HCT116 (cell line): ENCODE measurements at regions not wholly inside any gene's neighbourhood (a gene's known extent, or its start where the extent isn't known, plus 50 kb on each side); places are given as distances from the start of the nearest gene placed in this dataset.

Experiments used
- CEBPB ChIP-seq: IDR thresholded peaks from 2 replicates; pipeline ENCODE4 v1.6.1; 2012; ENCODE audit warnings: low read depth
- EGR1 ChIP-seq: IDR thresholded peaks from 2 replicates; pipeline ENCODE4 v1.6.1; 2012; ENCODE audit warnings: low read depth
- EZH2 ChIP-seq: fragments of 200-600 bp; sonication (generic); IDR thresholded peaks from 2 replicates; pipeline ENCODE4 v1.6.1; 2017; ENCODE audit warnings: antibody characterized with exemption, mixed run types
- EZH2phosphoT487 ChIP-seq: fragments of 200-600 bp; IDR thresholded peaks from 2 replicates; pipeline ENCODE4 v1.6.1; 2018; ENCODE audit warnings: antibody characterized with exemption, borderline replicate concordance
- FOSL1 ChIP-seq: IDR thresholded peaks from 2 replicates; pipeline ENCODE4 v1.6.1; 2012; ENCODE audit warnings: low read depth
- POLR2A ChIP-seq: IDR thresholded peaks from 2 replicates; pipeline ENCODE4 v1.7.0; 2011; ENCODE audit warnings: borderline replicate concordance; ENCODE audit not compliant: insufficient read depth, insufficient read length; ENCODE audit errors: extremely low read depth
- POLR2AphosphoS5 ChIP-seq: IDR thresholded peaks from 2 replicates; pipeline ENCODE4 v1.6.1; 2011; ENCODE audit warnings: mild to moderate bottlenecking, low read depth, low read length, moderate library complexity
- RAD21 ChIP-seq: IDR thresholded peaks from 2 replicates; pipeline ENCODE4 v1.6.1; 2012; ENCODE audit warnings: low read depth, mild to moderate bottlenecking
- REST ChIP-seq: IDR thresholded peaks from 2 replicates; pipeline ENCODE4 v1.6.1; 2012; ENCODE audit warnings: low read depth
- SIN3A ChIP-seq: IDR thresholded peaks from 2 replicates; pipeline ENCODE4 v1.6.1; 2012; ENCODE audit warnings: low read depth
- TCF7L2 ChIP-seq: IDR thresholded peaks from 2 replicates; pipeline ENCODE4 v1.7.0; 2011; ENCODE audit warnings: borderline replicate concordance, inconsistent platforms; ENCODE audit not compliant: insufficient read depth, insufficient read length; ENCODE audit errors: extremely low read depth
- YY1 ChIP-seq: IDR thresholded peaks from 2 replicates; pipeline ENCODE4 v1.6.1; 2011; ENCODE audit warnings: low read length, low read depth, moderate library complexity, mild to moderate bottlenecking; ENCODE audit not compliant: insufficient replicate concordance; ENCODE audit errors: extremely low read depth
- TF ChIP-seq, protein P1 (sequence below), 3 experiments: fragments of 200-600 bp in 1 of 3; sonication (generic) in 1 of 3; IDR thresholded peaks in 2 of 3; conservative IDR thresholded peaks in 1 of 3; 2 replicates each; pipeline ENCODE4 v1.5.1; 2012 to 2017; ENCODE audit warnings: low read depth in 2 of 3, low read length in 2 of 3, antibody characterized with exemption in 1 of 3, borderline replicate concordance in 1 of 3, control low read depth in 1 of 3, mild to moderate bottlenecking in 1 of 3, mixed read lengths in 1 of 3, mixed run types in 1 of 3, moderate library complexity in 1 of 3; ENCODE audit not compliant: insufficient read depth in 1 of 3
- TF ChIP-seq, protein P2 (sequence below): IDR thresholded peaks from 2 replicates; pipeline ENCODE4 v1.6.1; 2012

DNA sequence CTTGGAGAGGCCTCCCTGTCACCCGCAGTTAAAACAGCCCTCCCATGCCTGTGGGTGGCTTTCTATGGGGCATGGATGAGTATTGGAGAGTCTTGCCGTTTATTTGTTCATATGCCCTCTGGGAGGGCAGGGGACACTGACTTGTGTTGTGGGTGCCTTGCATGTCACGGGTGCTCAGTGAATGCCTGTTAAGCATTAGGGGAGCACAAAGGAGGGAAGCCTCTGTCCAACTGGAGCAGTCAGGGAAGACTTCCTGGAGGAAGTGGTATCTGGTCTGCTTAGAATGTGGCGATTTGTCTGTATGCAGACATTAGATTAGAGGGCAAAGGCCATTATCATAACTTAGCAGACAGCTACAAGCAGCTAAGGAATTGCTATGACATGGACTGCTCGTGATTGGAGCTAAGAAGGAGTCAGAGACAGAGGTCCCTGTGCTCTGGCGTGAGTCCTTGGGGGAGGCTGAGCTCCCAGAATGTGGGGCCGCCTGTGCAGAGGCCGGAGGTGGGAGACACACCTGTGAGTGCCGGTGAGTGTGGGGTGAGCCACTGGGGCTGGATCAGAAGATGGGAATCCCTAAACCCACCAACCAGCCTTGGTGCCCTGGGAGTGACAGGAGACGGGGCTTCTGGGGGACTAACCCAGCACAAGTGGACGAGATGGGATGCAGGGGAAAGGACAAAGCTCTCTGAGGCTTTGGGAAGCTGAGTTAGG, 286.1 kb downstream of the SEC14L1 start:
- TF ChIP-seq POLR2AphosphoS5 (no peak), EZH2 (no peak), POLR2A (no peak), EZH2phosphoT487 (no peak), REST (no peak), RAD21 (no peak), FOSL1 (no peak), YY1 (no peak), TCF7L2 (no peak), CEBPB (no peak), SIN3A (no peak), EGR1 (no peak)
- TF ChIP-seq, protein P1, sequence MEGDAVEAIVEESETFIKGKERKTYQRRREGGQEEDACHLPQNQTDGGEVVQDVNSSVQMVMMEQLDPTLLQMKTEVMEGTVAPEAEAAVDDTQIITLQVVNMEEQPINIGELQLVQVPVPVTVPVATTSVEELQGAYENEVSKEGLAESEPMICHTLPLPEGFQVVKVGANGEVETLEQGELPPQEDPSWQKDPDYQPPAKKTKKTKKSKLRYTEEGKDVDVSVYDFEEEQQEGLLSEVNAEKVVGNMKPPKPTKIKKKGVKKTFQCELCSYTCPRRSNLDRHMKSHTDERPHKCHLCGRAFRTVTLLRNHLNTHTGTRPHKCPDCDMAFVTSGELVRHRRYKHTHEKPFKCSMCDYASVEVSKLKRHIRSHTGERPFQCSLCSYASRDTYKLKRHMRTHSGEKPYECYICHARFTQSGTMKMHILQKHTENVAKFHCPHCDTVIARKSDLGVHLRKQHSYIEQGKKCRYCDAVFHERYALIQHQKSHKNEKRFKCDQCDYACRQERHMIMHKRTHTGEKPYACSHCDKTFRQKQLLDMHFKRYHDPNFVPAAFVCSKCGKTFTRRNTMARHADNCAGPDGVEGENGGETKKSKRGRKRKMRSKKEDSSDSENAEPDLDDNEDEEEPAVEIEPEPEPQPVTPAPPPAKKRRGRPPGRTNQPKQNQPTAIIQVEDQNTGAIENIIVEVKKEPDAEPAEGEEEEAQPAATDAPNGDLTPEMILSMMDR (IDR thresholded peaks at IDR 0.05 in 2 of 3, conservative IDR thresholded peaks at IDR 0.05 in 1 of 3; ENCODE audit: borderline replicate concordance in 1 of 3, insufficient read depth in 1 of 3, low read depth in 2 of 3, low read length in 2 of 3): no peak
- TF ChIP-seq, protein P2, sequence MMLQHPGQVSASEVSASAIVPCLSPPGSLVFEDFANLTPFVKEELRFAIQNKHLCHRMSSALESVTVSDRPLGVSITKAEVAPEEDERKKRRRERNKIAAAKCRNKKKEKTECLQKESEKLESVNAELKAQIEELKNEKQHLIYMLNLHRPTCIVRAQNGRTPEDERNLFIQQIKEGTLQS: no peak
